Thyroid gland (tissue), 4 donors: ENCODE measurements at regions not wholly inside any gene's neighbourhood (a gene's known extent, or its start where the extent isn't known, plus 50 kb on each side); places are given as distances from the start of the nearest gene placed in this dataset.

Source experiments
- DNase-seq, 2 donors: peaks; one replicate each; pipeline ENCODE4 v3.0.0-alpha.2; 2019
- H3K27ac ChIP-seq, 3 donors: fragments of 200-600 bp; sonication (generic); 1 replicate in 2 of 3; 2 replicates in 1 of 3; pipeline ENCODE4 v1.5.1; 2016 to 2019; ENCODE audit warnings: mild to moderate bottlenecking in 1 of 3, moderate library complexity in 1 of 3
- H3K27me3 ChIP-seq: fragments of 200-600 bp; sonication (generic); one replicate; pipeline ENCODE4 v1.5.1; 2019
- H3K36me3 ChIP-seq, 2 donors: fragments of 200-600 bp; sonication (generic); one replicate each; pipeline ENCODE4 v1.5.1; 2016 to 2019
- H3K4me1 ChIP-seq, 2 donors: fragments of 200-600 bp; sonication (generic); one replicate each; pipeline ENCODE4 v1.5.1; 2017 to 2019
- H3K4me3 ChIP-seq, 3 donors: fragments of 200-600 bp; sonication (generic); replicated peaks in 1 of 3; 1 replicate in 2 of 3; 2 replicates in 1 of 3; pipeline ENCODE4 v1.5.1; 2016; ENCODE audit warnings: mild to moderate bottlenecking in 1 of 3
- H3K9me3 ChIP-seq: fragments of 200-600 bp; sonication (generic); one replicate; pipeline ENCODE4 v1.5.1; 2017
- CTCF ChIP-seq, 6 experiments: fragments of 200-600 bp in 3 of 6; fragments of 450-650 bp in 3 of 6; sonication (generic) in 3 of 6; IDR thresholded peaks; one replicate each; pipeline ENCODE4 v1.5.1; 2016 to 2019; ENCODE audit warnings: antibody characterized with exemption in 6 of 6, mild to moderate bottlenecking in 2 of 6, inconsistent platforms in 1 of 6, moderate library complexity in 1 of 6
- POLR2A ChIP-seq, 2 donors: fragments of 450-650 bp; IDR thresholded peaks; one replicate each; pipeline ENCODE4 v1.6.1; 2017; ENCODE audit warnings: antibody characterized with exemption in 2 of 2, mild to moderate bottlenecking in 2 of 2, moderate library complexity in 1 of 2
- WGBS, 2 donors: methylation state at CpG; one replicate each; pipeline ENCODE4 v1.1.5; 2017; 5-methylcytosine and 5-hydroxymethylcytosine counted together
- intact Hi-C: fragments of 100-400 bp; cut with DNase I; formaldehyde crosslinking; loops from one replicate; pipeline ENCODE4 v1.15.1; 2023

GRCh38 chr1:5140962-5141361 is 486.6 kb downstream of the AJAP1 start:
- H3K27ac ChIP-seq, result no peak overlapping the region
- no peaks in the 10 kb centered on the region for H3K27me3 ChIP-seq
- intact Hi-C loops, result no loop called here
- TF ChIP-seq CTCF (IDR thresholded peaks at IDR 0.05) (no peak), POLR2A (IDR thresholded peaks at IDR 0.05) (no peak)
- no peak for DNase-seq
- H3K9me3 ChIP-seq, result no peaks in the 10 kb centered on the region
- WGBS, 2 donors, result 100% methylated on average over 1 of the region's 1 CpG
- no peaks in the 10 kb centered on the region for H3K36me3 ChIP-seq
- H3K4me1 ChIP-seq, result no peaks in the 10 kb centered on the region
- no peak overlapping the region for H3K4me3 ChIP-seq

GRCh38 chr1:5140136-5140535 is 485.7 kb downstream of the AJAP1 start:
- Histone ChIP-seq H3K4me1 (no peaks in the 10 kb centered on the region), H3K27me3 (no peaks in the 10 kb centered on the region), H3K36me3 (no peaks in the 10 kb centered on the region), H3K27ac (no peak overlapping the region), H3K9me3 (no peaks in the 10 kb centered on the region), H3K4me3 (no peak overlapping the region)
- TF ChIP-seq POLR2A (IDR thresholded peaks at IDR 0.05) (no peak), CTCF (IDR thresholded peaks at IDR 0.05) (no peak)
- 46 to 48% methylated on average over 5 of the region's 5 CpGs for WGBS, 2 donors
- DNase-seq, result no peak
- intact Hi-C loops, result no loop called here

GRCh38 chr1:5129746-5130355 is 475.4 kb downstream of the AJAP1 start:
- Histone ChIP-seq H3K27ac (no peak overlapping the region), H3K9me3 (no peaks in the 10 kb centered on the region), H3K4me3 (no peak overlapping the region), H3K27me3 (no peaks in the 10 kb centered on the region), H3K4me1 (no peaks in the 10 kb centered on the region), H3K36me3 (no peaks in the 10 kb centered on the region)
- DNase-seq, result no peak
- intact Hi-C loops, result no loop called here
- TF ChIP-seq POLR2A (IDR thresholded peaks at IDR 0.05) (no peak), CTCF (IDR thresholded peaks at IDR 0.05) (no peak)
- WGBS, 2 donors, result 6 to 10% methylated on average over 1 of the region's 1 CpG

- H3K4me3 ChIP-seq, result no peak overlapping the region
- H3K4me1 ChIP-seq, result no peaks in the 10 kb centered on the region
- 60 to 64% methylated on average over 7 of the region's 7 CpGs for WGBS, 2 donors
- no peaks in the 10 kb centered on the region for H3K27me3 ChIP-seq
- H3K9me3 ChIP-seq, result no peaks in the 10 kb centered on the region
- intact Hi-C loops, result no loop called here
- no peak for TF ChIP-seq POLR2A (IDR thresholded peaks at IDR 0.05)
- TF ChIP-seq CTCF (IDR thresholded peaks at IDR 0.05), result no peak
- no peaks in the 10 kb centered on the region for H3K36me3 ChIP-seq
- no peak for DNase-seq
- no peak overlapping the region for H3K27ac ChIP-seq
Measured at GRCh38 chr1:5125208-5125607, 470.8 kb downstream of the AJAP1 start.

- H3K36me3 ChIP-seq, result no peaks in the 10 kb centered on the region
- H3K27me3 ChIP-seq, result no peaks in the 10 kb centered on the region
- WGBS, 2 donors, result 93 to 97% methylated on average over 1 of the region's 1 CpG
- no peak for DNase-seq
- H3K4me1 ChIP-seq, result no peaks in the 10 kb centered on the region
- H3K27ac ChIP-seq, result no peak overlapping the region
- intact Hi-C loops, result no loop called here
- no peak for TF ChIP-seq POLR2A (IDR thresholded peaks at IDR 0.05)
- TF ChIP-seq CTCF (IDR thresholded peaks at IDR 0.05), result no peak
- H3K9me3 ChIP-seq, result no peaks in the 10 kb centered on the region
- H3K4me3 ChIP-seq, result no peak overlapping the region
Measured at GRCh38 chr1:5120559-5120958, 466.1 kb downstream of the AJAP1 start.
